ENCODE measurements at regions not wholly inside any gene's neighbourhood (a gene's known extent, or its start where the extent isn't known, plus 50 kb on each side); places are given as distances from the start of the nearest gene placed in this dataset.

- Histone ChIP-seq H3K27me3 (no peaks in the 10 kb centered on the region), H3K36me3 (no peaks in the 10 kb centered on the region), H3K9me3 (no peaks in the 10 kb centered on the region), H3K27ac (no peak overlapping the region), H3K9ac (ENCODE audit: low read depth in 2 of 2, low read length in 2 of 2) (no peak overlapping the region), H3K4me1 (no peaks in the 10 kb centered on the region), H3K4me3 (no peak overlapping the region)
- intact Hi-C loops (cut with DNase I): no loop called here
- no peak for DNase-seq
- TF ChIP-seq, protein P1, sequence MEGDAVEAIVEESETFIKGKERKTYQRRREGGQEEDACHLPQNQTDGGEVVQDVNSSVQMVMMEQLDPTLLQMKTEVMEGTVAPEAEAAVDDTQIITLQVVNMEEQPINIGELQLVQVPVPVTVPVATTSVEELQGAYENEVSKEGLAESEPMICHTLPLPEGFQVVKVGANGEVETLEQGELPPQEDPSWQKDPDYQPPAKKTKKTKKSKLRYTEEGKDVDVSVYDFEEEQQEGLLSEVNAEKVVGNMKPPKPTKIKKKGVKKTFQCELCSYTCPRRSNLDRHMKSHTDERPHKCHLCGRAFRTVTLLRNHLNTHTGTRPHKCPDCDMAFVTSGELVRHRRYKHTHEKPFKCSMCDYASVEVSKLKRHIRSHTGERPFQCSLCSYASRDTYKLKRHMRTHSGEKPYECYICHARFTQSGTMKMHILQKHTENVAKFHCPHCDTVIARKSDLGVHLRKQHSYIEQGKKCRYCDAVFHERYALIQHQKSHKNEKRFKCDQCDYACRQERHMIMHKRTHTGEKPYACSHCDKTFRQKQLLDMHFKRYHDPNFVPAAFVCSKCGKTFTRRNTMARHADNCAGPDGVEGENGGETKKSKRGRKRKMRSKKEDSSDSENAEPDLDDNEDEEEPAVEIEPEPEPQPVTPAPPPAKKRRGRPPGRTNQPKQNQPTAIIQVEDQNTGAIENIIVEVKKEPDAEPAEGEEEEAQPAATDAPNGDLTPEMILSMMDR (IDR thresholded peaks at IDR 0.05): no peak
These were observed 281.4 kb upstream of the EDA2R start for GRCh38 chrX:66920296-66920695.

DNA sequence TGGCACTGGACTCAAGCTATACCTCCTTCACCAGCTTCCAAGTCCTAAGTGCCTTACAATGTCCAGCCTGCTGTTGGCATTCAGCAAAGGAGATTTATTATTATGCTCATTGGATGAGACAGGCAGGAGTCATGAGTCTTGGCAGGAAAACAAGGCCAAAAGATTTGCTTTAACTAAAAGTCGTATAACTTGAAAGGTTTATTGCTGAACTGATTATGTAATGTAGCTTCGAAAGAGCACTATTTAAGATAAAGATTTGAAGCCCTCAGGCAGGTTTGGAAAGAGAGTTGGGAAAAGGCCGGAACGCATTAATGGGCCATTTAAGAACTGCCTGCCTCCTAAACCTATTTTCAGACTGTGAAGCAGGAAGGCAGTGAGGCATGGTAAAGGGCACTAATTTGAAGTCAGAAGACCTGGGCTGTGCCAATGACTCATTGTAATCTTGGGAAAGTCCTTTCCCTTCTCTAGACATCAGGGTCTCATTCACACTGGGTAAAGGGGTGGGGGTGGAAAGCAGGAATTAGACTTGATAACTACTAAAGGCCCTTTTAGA is 280.5 kb upstream of the EDA2R start:
- Histone ChIP-seq H3K4me3 (no peak overlapping the region), H3K27me3 (no peaks in the 10 kb centered on the region), H3K36me3 (no peaks in the 10 kb centered on the region), H3K4me1 (no peaks in the 10 kb centered on the region), H3K27ac (no peak overlapping the region), H3K9me3 (no peaks in the 10 kb centered on the region), H3K9ac (ENCODE audit: low read depth in 2 of 2, low read length in 2 of 2) (no peak overlapping the region)
- DNase-seq: no peak
- intact Hi-C loops (cut with DNase I): no loop called here
- TF ChIP-seq, protein P1 (IDR thresholded peaks at IDR 0.05): no peak

DNA sequence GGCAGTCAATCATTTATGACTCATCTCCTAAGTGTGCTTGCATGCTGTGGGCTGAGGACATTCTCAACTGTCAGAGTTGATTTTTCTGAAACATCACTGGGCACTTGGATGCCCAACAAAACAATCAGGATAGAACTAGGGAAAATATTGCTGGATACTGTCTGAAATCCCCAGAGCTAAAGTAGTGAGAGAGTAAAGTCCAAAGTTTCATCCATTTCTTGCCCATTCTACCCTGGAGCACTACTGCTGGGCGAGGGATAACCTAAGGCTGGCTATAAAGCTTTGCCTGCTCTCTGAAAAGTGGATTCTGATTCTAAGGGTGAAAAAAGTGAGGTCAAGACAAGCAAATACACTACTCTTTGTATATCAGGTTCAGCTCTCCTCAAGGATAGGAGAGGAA is 279.6 kb upstream of the EDA2R start:
- Histone ChIP-seq H3K4me1 (no peaks in the 10 kb centered on the region), H3K27ac (no peak overlapping the region), H3K9ac (ENCODE audit: low read depth in 2 of 2, low read length in 2 of 2) (no peak overlapping the region), H3K27me3 (no peaks in the 10 kb centered on the region), H3K36me3 (no peaks in the 10 kb centered on the region), H3K4me3 (no peak overlapping the region), H3K9me3 (no peaks in the 10 kb centered on the region)
- intact Hi-C loops (cut with DNase I): no loop called here
- TF ChIP-seq, protein P1 (IDR thresholded peaks at IDR 0.05): no peak
- no peak for DNase-seq

DNA sequence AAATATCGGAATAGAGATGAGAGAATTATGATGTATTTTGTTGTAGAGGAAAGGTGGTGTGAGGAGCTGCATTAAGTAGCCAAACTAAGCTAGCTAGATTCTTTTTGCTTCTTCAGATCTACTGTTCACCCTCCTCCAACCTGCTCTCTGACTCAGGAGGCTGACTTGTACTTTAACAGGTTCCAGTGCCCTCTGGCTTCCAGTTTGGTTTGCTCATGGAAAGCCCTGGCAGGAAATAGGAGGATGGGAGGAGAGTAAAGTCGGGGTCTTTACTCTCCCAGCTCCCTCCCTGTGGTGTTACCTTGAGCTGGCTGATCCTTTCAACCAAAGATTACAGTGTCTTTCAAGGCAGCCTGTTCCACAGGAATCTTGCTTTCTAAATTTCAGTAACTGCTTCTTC is 277.0 kb upstream of the EDA2R start:
- no peak overlapping the region for H3K9ac ChIP-seq (ENCODE audit: low read depth in 2 of 2, low read length in 2 of 2)
- intact Hi-C loops (cut with DNase I): no loop called here
- TF ChIP-seq, protein P1 (IDR thresholded peaks at IDR 0.05): no peak

DNA sequence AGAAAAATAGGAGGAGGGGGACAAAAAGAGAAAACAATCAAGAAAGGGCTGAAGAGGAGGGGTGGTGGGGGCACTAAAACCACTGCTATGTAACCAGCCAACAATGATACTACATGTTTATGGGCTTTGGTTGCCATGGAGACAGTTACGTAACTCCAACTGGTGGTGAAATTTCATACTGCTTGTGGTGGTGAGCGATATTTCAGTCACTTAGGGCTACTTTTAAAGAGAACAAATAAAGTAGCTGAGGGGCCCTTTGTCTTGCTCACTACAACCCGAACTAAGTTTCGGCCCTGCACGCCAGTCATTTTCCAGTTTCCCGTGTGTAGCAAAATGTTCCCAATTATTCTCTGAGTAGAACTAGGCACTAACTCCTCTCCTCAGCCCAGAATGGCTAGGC is 275.2 kb upstream of the EDA2R start:
- no peaks in the 10 kb centered on the region for H3K27me3 ChIP-seq
- no peak overlapping the region for H3K27ac ChIP-seq
- H3K9me3 ChIP-seq: no peaks in the 10 kb centered on the region
- no peaks in the 10 kb centered on the region for H3K36me3 ChIP-seq
- DNase-seq: peak; percentile 45
- H3K4me1 ChIP-seq: no peaks in the 10 kb centered on the region
- intact Hi-C loops (cut with DNase I): no loop called here
- TF ChIP-seq, protein P1 (IDR thresholded peaks at IDR 0.05): no peak
- no peak overlapping the region for H3K4me3 ChIP-seq
- no peak overlapping the region for H3K9ac ChIP-seq (ENCODE audit: low read depth in 2 of 2, low read length in 2 of 2)

More for the DNA sequence above, 277.0 kb upstream of the EDA2R start:
- H3K27me3 ChIP-seq: no peaks in the 10 kb centered on the region
- no peak overlapping the region for H3K27ac ChIP-seq
- H3K4me3 ChIP-seq: no peak overlapping the region
- DNase-seq: no peak
- no peaks in the 10 kb centered on the region for H3K9me3 ChIP-seq
- H3K4me1 ChIP-seq: no peaks in the 10 kb centered on the region
- H3K36me3 ChIP-seq: no peaks in the 10 kb centered on the region

All from colonic mucosa (tissue), 4 donors.